ENCODE measurements at regions not wholly inside any gene's neighbourhood (a gene's known extent, or its start where the extent isn't known, plus 50 kb on each side); places are given as distances from the start of the nearest gene placed in this dataset.

DNA sequence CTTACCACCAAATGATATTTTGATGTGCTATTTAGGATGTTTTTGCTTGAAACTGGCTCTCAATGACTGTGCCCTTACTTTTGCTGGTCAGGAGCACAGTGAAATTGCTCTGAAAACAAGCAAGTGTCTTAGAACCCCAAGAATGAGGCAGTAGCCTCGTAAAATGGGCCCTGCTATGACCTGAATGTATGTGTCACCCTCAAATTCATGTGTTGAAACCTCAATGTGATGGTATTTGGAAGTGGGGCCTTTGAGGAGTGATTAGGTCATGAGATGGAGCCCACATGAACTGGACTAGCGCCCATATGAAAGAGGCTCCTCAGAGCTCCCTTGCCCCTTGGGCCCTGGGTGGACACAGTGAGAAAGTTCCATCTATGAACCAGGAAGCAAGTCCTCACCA lies 155.2 kb downstream of the ZIC5 start:
- no peak for DNase-seq
- intact Hi-C loops (cut with DNase I), result no loop called here
- Histone ChIP-seq H3K27me3 (no peaks in the 10 kb centered on the region), H3K27ac (no peak overlapping the region), H3K4me3 (no peak overlapping the region), H3K4me1 (no peaks in the 10 kb centered on the region), H3K9me3 (no peaks in the 10 kb centered on the region), H3K36me3 (no peaks in the 10 kb centered on the region)
- 65 to 93% methylated on average over 2 of the region's 2 CpGs for WGBS, 2 donors
- TF ChIP-seq, protein P1, sequence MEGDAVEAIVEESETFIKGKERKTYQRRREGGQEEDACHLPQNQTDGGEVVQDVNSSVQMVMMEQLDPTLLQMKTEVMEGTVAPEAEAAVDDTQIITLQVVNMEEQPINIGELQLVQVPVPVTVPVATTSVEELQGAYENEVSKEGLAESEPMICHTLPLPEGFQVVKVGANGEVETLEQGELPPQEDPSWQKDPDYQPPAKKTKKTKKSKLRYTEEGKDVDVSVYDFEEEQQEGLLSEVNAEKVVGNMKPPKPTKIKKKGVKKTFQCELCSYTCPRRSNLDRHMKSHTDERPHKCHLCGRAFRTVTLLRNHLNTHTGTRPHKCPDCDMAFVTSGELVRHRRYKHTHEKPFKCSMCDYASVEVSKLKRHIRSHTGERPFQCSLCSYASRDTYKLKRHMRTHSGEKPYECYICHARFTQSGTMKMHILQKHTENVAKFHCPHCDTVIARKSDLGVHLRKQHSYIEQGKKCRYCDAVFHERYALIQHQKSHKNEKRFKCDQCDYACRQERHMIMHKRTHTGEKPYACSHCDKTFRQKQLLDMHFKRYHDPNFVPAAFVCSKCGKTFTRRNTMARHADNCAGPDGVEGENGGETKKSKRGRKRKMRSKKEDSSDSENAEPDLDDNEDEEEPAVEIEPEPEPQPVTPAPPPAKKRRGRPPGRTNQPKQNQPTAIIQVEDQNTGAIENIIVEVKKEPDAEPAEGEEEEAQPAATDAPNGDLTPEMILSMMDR (IDR thresholded peaks at IDR 0.05), result no peak
- TF ChIP-seq POLR2A (IDR thresholded peaks at IDR 0.05), result no peak

DNA sequence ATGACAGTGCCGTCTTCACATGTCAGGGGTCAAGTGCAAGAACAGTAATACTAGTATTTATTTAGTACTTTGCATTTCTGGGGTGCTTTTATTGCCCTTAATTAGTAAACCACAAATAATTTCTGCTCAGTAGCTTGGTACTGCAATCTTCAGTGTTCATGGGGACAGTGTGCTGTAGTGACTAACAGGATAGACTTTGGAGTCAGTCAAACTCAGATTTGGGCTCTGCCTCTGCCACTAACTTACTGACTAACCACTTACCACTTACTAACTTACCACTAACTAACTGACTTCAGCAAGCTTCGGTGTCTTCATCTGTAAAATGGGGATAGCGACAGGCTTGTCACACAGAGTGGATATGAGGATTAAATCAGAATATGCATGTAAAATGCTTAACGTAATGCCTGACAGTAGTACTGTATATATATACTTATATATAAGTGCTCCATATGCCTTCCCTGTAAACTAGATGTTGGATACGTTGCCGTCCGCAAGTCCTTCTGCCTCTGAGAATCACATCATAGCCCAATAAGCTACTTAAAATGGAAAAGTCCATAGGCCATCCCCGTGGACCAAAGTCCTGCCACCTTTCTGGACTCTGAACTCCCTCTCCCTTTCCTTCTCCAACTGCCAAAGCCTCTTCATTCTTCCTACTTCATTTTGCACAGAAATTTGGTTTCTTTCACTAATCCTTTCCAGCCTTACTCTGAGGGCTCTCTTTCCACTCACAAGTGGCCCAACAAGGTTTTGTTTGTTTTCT lies 158.1 kb downstream of the ZIC5 start:
- Histone ChIP-seq H3K36me3 (no peaks in the 10 kb centered on the region), H3K4me3 (no peak overlapping the region), H3K27me3 (no peaks in the 10 kb centered on the region), H3K27ac (no peak overlapping the region), H3K9me3 (no peaks in the 10 kb centered on the region), H3K4me1 (no peaks in the 10 kb centered on the region)
- 85 to 88% methylated on average over 8 of the region's 8 CpGs for WGBS, 2 donors
- TF ChIP-seq POLR2A (IDR thresholded peaks at IDR 0.05), result no peak
- TF ChIP-seq, protein P1 (IDR thresholded peaks at IDR 0.05), result no peak
- intact Hi-C loops (cut with DNase I), result no loop called here
- no peak for DNase-seq

DNA sequence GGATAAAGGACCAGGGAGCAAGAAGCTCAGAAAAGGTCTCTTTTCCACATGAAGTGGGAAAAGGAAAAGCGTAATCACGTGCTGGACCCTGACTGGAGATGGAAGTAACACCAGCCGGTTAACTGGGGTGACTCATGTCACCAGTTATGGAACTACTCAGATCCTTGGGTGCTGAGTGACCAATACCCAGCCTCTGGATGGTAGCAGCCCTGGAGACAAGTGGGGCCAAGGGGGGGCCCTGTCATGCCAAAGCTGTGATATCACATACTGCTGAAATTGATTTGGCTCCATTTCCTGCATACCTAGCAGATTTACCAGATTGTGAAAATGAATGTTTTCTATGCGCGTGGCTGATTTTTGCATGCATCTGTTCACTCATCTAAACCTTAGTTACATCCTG lies 158.9 kb downstream of the ZIC5 start:
- TF ChIP-seq POLR2A (IDR thresholded peaks at IDR 0.05), result no peak
- TF ChIP-seq, protein P1 (IDR thresholded peaks at IDR 0.05), result no peak
- intact Hi-C loops (cut with DNase I), result no loop called here
- no peaks in the 10 kb centered on the region for H3K27me3 ChIP-seq
- H3K27ac ChIP-seq, result no peak overlapping the region
- no peak for DNase-seq
- no peak overlapping the region for H3K4me3 ChIP-seq
- H3K36me3 ChIP-seq, result no peaks in the 10 kb centered on the region
- WGBS, 2 donors, result 83 to 89% methylated on average over 5 of the region's 5 CpGs
- H3K9me3 ChIP-seq, result no peaks in the 10 kb centered on the region
- H3K4me1 ChIP-seq, result no peaks in the 10 kb centered on the region

DNA sequence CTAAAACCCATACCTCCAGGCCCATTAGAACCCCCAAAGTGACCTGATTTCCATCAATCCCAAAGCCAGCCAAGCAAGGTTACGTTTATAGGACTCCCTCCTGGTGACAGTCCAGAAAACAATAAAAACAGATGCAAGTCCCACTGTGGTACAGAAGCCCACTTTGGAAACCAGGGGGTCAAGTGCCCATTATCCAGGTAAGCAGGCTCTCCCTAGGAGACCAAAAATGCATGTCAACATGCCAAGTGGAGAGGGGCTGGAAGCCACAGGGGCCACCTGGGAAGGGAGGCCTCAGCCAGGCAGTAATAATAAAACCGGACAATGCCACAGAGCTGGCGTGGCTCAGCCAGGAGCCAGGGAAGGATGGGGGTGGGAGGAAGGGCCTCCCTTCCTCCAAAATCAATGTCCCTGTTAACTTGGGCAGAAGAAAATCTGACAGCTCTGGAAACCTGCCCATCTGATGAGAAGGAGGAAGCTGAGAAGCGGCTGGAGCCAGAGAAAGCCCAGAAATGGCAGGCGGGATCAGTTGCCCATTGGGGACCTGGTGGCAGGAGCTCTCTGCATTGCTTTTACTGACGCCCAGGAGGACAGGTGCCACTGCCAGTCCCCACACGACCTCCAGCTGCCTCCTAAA lies 160.4 kb downstream of the ZIC5 start:
- 82 to 94% methylated on average over 5 of the region's 7 CpGs for WGBS, 2 donors
- intact Hi-C loops (cut with DNase I), result no loop called here

DNA sequence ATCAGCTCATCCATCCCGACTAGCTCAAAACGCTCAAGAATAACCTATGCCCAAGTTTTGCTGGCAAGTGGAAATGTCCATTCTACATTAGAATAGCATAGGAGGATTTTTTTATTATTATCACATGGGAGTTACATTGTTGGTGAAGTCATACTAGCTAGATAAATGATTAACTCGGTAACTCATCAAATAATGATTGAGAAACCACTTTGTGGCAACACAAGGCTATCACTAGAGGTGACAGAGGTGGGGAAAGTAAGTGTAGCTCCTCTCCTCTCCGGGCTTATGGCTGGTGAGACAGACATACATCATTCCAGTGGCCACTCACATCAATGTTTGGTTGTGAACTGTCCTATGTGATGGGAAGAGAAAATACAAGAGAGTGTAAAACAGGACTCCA lies 161.6 kb downstream of the ZIC5 start:
- no peak overlapping the region for H3K27ac ChIP-seq
- DNase-seq, result no peak
- no peaks in the 10 kb centered on the region for H3K9me3 ChIP-seq
- H3K4me3 ChIP-seq, result no peak overlapping the region
- no peaks in the 10 kb centered on the region for H3K36me3 ChIP-seq
- WGBS, 2 donors, result 83 to 86% methylated on average over 4 of the region's 4 CpGs
- no peak for TF ChIP-seq POLR2A (IDR thresholded peaks at IDR 0.05)
- TF ChIP-seq, protein P1 (IDR thresholded peaks at IDR 0.05), result no peak
- H3K4me1 ChIP-seq, result no peaks in the 10 kb centered on the region
- intact Hi-C loops (cut with DNase I), result no loop called here
- no peaks in the 10 kb centered on the region for H3K27me3 ChIP-seq

More for the DNA sequence above, 160.4 kb downstream of the ZIC5 start:
- Histone ChIP-seq H3K36me3 (no peaks in the 10 kb centered on the region), H3K27me3 (no peaks in the 10 kb centered on the region), H3K9me3 (no peaks in the 10 kb centered on the region), H3K4me1 (no peaks in the 10 kb centered on the region), H3K4me3 (no peak overlapping the region), H3K27ac (no peak overlapping the region)
- no peak for TF ChIP-seq POLR2A (IDR thresholded peaks at IDR 0.05)
- TF ChIP-seq, protein P1 (IDR thresholded peaks at IDR 0.05), result no peak
- DNase-seq, result no peak
